ENCODE measurements at regions not wholly inside any gene's neighbourhood (a gene's known extent, or its start where the extent isn't known, plus 50 kb on each side); places are given as distances from the start of the nearest gene placed in this dataset.

DNA sequence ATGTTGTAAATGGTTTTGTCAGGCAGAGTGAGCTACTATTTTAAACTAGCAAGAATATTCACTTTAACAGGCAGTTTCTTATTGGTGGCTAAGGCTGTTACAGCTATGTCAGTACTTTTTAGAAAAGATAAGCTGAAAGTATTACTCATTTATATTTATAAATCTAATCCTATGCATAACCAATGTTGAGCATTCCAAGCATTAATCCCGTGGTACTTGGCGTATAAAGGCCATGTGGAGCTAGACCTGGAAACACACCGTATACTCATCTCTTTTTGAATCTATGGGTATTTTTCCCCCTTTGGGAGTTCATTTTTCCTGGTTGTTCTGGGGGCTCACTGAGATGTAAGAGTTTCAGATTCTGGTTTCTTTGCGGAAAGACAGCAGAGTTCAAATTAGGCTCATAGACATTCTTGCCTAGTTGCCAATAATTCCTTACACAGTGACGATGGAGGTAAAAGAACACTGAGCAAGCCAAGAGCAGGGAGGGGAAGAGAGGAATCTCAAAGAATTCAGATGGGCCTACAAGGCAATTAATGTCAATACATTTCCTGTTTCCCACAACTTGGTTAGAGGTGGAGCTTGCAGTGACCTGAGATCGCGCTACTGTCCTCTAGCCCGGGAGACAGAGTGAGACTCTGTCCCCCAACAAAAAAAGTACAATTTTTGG, 211.5 kb downstream of the SOX4 start:
- TF ChIP-seq CTCF (IDR thresholded peaks at IDR 0.05), result no peak
- no peak for TF ChIP-seq POLR2A (IDR thresholded peaks at IDR 0.05)

Data from heart left ventricle (tissue), 13 donors.